Astrocyte (in vitro differentiated cells and primary cell): ENCODE measurements at regions not wholly inside any gene's neighbourhood (a gene's known extent, or its start where the extent isn't known, plus 50 kb on each side); places are given as distances from the start of the nearest gene placed in this dataset.
"Not testable (repeated sequence)": the region's sequence is repeated elsewhere in the genome, so short reads cannot be mapped to it uniquely, and the experiment has no call there.

Source experiments
- EZH2 ChIP-seq: IDR thresholded peaks from 2 replicates; pipeline ENCODE4 v1.6.1; 2012; ENCODE audit warnings: mild to moderate bottlenecking, low read length, inconsistent platforms; ENCODE audit not compliant: insufficient read depth
- TF ChIP-seq, protein P1 (sequence below): IDR thresholded peaks from 2 replicates; pipeline ENCODE4 v1.5.1; 2011; ENCODE audit warnings: low read depth, mild to moderate bottlenecking, inconsistent platforms, low read length, moderate library complexity; ENCODE audit not compliant: insufficient read depth

DNA sequence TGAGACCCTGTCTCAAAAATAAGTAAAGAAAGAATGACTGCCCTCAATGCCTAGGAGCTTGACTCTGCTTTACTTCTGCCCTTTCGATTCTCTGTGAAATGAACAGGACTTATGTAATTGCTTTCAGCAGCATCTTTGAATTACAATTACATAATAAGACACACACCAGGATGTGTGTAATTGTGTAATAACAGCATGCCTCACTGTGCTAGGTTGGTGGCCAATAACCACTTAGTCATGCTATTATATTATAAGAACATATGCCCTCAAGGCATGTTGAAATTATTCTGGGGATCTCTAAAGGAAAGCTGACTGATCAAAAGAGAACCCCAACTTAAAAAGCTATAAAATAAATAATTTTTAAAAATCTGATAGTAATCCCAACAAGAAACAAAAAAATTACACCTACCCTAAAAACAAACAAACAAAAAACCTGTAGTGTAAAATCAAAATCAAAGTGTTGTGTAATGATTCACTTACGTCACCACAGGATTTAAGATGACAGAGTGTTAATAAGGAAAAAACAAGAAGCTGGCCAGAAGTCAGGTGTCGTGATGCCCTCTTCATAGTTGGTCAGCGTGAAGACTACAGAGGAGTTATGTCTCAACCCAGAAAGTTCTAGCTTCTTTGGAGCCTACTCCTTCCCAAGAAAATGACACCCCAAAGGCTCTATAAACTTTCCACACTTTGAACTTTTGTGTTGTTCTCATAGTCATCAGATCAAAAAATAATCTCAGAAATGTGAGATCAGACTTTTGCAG lies 70.5 kb upstream of the NBPF11 start:
- TF ChIP-seq EZH2, result not testable (repeated sequence)
- TF ChIP-seq, protein P1, sequence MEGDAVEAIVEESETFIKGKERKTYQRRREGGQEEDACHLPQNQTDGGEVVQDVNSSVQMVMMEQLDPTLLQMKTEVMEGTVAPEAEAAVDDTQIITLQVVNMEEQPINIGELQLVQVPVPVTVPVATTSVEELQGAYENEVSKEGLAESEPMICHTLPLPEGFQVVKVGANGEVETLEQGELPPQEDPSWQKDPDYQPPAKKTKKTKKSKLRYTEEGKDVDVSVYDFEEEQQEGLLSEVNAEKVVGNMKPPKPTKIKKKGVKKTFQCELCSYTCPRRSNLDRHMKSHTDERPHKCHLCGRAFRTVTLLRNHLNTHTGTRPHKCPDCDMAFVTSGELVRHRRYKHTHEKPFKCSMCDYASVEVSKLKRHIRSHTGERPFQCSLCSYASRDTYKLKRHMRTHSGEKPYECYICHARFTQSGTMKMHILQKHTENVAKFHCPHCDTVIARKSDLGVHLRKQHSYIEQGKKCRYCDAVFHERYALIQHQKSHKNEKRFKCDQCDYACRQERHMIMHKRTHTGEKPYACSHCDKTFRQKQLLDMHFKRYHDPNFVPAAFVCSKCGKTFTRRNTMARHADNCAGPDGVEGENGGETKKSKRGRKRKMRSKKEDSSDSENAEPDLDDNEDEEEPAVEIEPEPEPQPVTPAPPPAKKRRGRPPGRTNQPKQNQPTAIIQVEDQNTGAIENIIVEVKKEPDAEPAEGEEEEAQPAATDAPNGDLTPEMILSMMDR, result not testable (repeated sequence)
